GM03348 (cell line): ENCODE measurements at regions not wholly inside any gene's neighbourhood (a gene's known extent, or its start where the extent isn't known, plus 50 kb on each side); places are given as distances from the start of the nearest gene placed in this dataset.
"Not testable (repeated sequence)": the region's sequence is repeated elsewhere in the genome, so short reads cannot be mapped to it uniquely, and the experiment has no call there.

Experiments
- DNase-seq: peaks from one replicate; pipeline ENCODE4 v3.0.0; 2012; ENCODE audit warnings: low spot score

GRCh38 chr2:192536922-192537624 is 342.3 kb upstream of the TMEFF2 start:
- DNase-seq = no peak

DNA sequence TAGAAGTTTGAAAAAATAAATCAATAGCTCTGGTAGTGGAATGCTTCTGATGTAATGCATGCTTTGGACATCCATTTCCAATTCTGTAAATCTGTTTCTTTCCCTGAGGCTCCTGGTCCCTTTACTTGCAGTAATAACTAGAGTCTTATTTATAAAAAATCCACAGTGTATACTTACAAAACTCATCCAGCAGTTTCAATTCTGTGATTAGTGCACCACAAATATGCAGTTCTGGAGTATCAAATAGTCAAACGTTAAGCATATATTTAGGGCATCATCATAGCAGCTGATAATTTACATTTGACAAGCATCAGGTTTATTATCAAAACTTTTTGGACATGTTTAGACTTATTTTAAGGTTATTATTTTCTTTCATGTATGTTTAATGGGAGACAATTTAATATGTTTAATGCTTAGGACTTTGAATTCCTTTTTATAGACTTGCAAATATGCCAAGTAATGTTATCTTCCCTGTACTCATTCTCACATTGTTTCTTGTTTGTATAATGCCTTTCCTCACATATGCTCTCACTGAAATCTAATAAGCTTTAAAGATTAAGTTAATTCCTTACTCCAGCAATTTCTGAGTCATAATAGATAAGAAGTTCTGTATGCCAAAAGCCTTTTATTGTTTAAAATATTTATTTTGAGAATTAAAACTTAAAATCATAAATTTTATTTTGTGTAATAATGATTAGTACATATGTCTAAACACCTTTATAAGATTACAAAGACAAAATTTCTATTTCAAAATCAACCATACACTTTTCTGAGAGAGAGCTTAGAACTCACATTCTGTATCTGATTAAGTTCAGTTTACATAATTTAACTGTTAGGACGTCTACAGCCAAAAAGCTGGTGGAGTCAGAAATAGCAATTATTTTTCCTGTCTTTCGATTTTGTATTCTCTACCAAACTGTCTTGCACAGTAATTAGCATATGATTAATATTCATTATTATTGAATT is 341.5 kb upstream of the TMEFF2 start:
- DNase-seq = no peak

- no peak for DNase-seq
These were observed 339.3 kb upstream of the TMEFF2 start for GRCh38 chr2:192534072-192534471.

GRCh38 chr2:192524642-192525251 is 330.0 kb upstream of the TMEFF2 start:
- not testable (repeated sequence) for DNase-seq

DNA sequence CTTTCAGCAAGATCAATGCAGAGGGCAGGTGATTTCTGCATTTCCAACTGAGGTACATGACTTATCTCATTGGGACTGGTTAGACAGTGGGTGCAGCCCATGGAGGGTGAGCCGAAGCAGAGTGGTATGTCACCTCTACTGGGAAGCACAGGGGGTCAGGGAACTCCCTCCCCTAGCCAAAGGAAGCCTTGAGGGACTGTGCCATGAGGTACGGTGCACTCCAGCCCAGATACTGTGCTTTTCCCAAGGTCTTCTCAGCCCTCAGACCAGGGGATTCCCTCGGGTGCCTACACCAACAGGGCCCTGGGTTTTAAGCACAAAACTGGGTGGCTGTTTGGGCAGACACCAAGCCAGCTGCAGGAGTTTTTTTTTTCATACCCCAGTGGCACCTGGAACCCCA is 329.5 kb upstream of the TMEFF2 start:
- DNase-seq = not testable (repeated sequence)

GRCh38 chr2:192515937-192516336 is 321.2 kb upstream of the TMEFF2 start:
- no peak for DNase-seq

DNA sequence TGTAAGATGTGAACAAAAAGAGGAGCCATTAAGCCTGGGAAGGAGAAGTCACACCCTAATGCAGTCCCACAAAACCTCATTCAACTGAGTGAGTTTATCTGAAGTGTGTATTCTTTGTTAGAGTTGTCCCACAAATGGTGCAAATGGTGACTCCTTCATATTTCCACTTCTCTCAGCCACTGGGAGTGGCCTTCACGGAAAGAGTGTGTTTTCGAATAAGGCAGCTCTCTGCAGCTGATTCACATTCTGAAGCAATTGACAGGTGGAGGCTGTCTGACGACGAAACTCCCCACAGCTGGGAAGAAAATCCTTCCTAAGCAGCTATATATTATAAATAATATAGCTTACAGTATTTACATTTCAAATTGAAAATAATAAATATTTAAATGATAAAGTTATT is 318.8 kb upstream of the TMEFF2 start:
- no peak for DNase-seq

GRCh38 chr2:192507836-192508450 is 313.2 kb upstream of the TMEFF2 start:
- not testable (repeated sequence) for DNase-seq

DNA sequence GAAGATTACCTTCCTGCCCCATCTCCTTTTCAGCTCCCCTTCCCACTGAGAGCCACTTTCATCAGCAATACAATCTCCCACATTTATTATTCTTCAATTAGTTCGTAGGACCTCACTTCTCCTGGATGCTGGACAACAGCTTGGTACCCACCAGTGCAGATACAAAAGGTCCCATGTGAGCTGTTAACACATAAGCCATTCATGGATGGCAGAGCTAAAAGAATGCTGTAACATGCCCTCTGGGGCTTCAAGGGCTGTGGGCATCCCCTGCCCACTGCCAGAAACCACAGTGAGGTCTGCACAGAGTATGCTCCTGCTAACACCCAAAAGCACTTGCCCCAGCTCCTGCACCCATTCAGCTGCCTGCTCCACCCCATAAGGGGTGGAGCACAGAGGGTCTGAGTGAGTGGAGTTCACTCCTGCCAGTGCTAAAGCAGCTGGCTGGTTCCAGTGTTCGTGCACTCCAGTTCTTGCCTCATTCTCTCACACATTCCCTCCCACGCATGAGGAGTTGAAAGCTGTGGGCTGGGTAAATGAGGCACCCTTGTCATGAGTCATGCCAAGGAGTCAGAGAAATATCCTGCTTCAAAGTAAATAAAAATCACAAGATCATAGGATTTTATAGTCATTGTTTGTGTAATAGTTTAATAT is 305.9 kb upstream of the TMEFF2 start:
- peak; percentile 21 for DNase-seq

- no peak for DNase-seq
These were observed 304.7 kb upstream of the TMEFF2 start for GRCh38 chr2:192499476-192499875.

GRCh38 chr2:192498747-192499146 is 304.0 kb upstream of the TMEFF2 start:
- DNase-seq = no peak

- DNase-seq = not testable (repeated sequence)
These were observed 293.4 kb upstream of the TMEFF2 start for GRCh38 chr2:192488158-192488557.

- no peak for DNase-seq
These were observed 292.9 kb upstream of the TMEFF2 start for GRCh38 chr2:192487636-192488035.

GRCh38 chr2:192484903-192485302 is 290.2 kb upstream of the TMEFF2 start:
- DNase-seq = no peak

DNA sequence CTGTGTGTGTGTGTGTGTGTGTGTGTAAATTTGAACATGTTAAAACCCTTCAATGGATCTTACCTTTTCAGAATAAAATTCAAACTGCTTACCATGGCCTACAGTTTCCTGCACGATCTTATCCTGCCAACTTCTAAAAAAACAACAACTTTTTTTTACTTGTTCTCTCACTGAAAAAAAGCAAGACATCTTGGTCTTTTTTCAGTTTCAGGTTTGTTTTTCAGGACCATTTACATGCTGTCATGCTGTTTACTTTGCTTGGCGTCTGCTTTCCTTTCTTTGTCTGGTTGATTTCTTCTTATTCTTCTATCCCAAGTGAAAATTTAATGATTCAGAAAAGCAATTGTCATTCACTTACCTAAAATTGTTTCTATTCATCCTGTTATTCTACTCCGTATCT is 286.3 kb upstream of the TMEFF2 start:
- DNase-seq = no peak

DNA sequence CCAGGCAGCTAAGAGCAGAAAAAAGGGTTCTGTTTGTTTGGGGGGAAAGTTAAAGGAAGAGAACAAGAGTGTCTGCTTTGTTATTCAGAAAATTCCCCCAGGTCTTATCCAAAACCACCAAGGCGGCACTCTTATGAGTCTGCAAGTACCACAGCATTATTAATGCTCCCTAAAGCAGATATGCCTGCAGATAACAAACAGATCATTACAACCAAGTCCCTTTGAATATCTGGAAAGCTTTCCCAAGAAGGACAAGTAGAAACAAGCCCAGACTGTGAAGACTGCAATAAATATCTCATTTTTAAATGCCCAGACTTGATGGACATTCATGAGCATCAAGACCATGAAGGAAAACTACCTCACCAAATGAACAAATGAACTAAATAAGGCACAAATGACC is 278.6 kb upstream of the TMEFF2 start:
- DNase-seq = no peak

- no peak for DNase-seq
These were observed 277.2 kb upstream of the TMEFF2 start for GRCh38 chr2:192471982-192472381.

GRCh38 chr2:192469612-192470011 is 274.9 kb upstream of the TMEFF2 start:
- DNase-seq = no peak

DNA sequence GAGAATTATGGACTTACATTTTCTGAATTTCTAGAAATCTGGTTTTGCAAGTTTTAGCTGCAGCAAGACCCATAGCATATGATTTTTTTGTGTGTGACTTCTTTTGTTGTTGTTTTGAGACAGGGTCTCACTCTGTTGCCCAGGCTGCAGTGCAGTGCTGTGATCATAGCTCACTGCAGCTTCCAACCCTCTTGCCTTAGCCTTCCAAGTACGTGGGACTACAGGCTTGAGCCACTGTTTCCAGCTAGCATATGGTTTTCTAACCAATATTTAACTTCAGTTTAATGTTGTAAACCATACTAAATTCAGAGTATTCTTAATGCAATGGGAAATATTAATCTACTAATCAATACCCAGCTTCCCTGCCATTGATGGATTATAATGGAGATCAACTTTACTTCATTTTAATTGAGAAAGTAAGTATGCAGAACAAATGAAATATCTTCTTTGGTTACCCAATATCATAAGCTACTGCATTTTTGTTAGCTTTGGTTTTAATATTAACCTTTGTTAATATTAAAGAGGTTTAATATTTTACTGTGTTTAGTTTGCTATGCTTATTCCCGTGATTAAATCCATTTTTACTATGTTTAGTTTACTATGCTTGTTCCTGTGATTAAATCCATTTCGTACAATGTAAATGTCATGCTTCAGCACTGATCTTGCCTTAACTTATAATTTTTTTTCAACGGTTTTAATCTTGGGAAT is 273.4 kb upstream of the TMEFF2 start:
- DNase-seq = no peak

- DNase-seq = no peak
These were observed 270.4 kb upstream of the TMEFF2 start for GRCh38 chr2:192465141-192465540.

GRCh38 chr2:192459422-192459821 is 264.7 kb upstream of the TMEFF2 start:
- no peak for DNase-seq
